SK-MEL-5 (cell line): ENCODE measurements at regions not wholly inside any gene's neighbourhood (a gene's known extent, or its start where the extent isn't known, plus 50 kb on each side); places are given as distances from the start of the nearest gene placed in this dataset.
A peak's percentile ranks its signal among the peaks of the same experiment; 100 is the strongest.

Experiments
- DNase-seq: peaks from one replicate; pipeline ENCODE4 v3.0.0-alpha.2; 2016; ENCODE audit warnings: low read depth, low spot score
- in situ Hi-C: cut with HindIII; loops from 2 replicates; pipeline ENCODE4 v1.10.0; 2016; ENCODE audit warnings: low sequenced_read_pairs, high pct_unique_total_duplicates, low pct_unique_long_range_greater_than_20kb

DNA sequence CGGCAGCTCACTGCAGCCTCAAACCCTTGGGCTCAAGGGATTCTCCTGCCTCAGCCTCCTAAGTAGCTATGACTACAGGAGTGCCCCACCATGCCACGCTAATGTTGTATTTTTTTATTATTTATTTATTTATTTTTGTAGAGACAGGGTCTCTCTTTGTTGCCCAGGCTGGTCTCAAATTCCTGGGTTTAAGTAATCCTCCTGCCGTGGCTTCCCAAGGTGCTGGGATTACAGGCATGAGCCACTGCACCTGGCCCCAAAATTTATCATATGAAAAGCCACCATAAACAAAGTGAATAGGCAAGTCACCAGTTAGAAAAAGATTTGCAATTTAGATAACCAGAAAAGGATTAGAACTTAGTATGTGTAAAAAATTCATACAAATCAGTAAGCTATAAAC, 138.6 kb upstream of the NCK2 start:
- in situ Hi-C loops: no loop called here
- no peak for DNase-seq

DNA sequence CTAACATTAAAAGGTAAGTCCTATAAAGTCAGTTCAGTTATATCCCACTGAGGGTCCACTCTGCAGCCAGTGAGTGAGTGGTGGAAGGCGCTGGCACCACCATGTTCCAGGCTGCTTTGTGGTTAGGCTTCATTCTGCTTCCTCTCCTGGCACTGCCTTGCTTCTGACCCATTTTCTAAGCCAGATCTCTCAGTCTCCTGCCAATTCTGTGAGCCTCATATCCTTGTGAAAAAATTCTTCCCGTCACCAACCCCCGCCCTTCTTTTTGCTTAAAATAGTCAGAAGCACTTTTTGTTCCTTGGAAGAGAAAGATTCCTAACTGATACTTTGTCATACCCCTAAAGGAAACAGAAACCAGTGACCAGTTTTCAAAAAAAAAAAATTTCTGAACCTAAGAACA, 139.8 kb upstream of the NCK2 start:
- DNase-seq: peak; percentile 12
- in situ Hi-C loops: no loop called here

DNA sequence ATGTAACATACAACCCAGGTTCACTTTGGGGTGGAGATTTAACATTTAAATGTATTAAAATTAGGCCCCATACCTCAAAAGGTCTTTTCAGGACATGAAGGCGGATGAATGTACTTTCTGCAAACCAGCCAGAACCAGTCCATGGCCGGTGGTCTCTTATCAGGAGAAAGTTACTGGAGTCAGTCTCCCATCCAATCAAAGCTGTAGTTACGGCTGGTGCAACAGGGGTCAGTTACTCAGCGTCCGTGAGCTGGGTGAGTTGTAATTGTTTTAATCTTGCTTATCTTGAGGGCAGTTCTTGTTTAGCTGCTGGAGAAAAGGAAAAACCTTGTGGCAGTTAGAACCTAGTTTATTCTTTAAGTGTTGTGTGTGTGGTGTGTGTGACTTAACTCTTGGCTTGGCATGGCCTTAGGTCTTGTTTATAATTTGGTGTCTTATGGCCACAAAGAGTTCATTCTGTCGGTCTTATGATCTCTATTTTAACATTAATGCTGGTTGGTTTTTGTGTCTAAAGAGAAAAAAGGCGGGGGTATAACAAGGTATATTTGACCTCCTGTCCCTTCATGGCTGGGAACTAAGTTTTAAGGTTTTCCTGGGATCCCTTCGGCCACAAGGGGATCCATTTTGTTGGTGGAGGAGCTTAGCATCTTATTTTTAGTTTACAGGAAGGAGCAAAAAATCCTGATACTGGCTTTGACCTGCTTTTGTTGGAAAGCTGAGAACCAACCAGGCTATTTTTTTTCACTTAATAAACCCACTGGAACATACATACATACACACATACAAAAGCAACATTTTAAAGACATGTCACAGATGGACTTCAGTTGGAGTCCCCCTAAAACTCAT, 143.5 kb upstream of the NCK2 start:
- DNase-seq: no peak
- in situ Hi-C loops: no loop called here

DNA sequence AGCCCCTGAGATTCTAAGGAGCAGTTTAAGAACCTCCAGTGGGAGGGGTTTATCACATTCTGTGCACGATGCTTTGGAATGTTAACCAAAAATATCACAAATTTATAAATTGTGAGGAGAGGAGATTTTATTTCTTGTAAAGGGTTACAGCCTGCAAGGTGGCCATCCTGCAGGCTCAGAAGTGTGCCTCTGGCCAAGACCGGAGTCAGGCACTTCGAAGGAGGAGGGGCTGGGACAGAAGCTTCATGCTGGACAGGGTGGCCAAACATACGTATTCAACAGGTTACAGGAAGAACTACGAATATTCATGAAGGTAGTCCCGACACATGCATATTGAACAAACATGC, 144.1 kb upstream of the NCK2 start:
- in situ Hi-C loops: no loop called here

DNA sequence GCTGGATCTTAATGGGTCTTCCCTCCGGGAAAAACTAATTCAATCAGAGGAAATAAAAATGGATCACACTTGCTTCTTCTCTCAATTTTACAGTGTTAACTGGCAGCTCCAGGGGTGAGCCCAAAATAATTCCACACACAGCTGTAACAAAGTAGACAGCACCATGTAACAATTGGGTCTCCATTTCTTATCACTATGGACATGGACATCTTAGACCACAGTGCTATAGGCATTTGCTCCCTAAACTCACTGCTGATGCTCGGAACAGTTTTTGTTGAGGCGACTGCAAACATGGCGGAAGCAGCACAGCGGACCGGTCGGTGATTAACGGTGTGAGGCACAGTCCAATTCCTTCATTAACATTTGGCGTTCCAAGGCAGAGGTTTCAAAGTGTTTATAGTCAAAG, 144.7 kb upstream of the NCK2 start:
- in situ Hi-C loops: no loop called here
- no peak for DNase-seq

More for the DNA sequence above, 144.1 kb upstream of the NCK2 start:
- no peak for DNase-seq

DNA sequence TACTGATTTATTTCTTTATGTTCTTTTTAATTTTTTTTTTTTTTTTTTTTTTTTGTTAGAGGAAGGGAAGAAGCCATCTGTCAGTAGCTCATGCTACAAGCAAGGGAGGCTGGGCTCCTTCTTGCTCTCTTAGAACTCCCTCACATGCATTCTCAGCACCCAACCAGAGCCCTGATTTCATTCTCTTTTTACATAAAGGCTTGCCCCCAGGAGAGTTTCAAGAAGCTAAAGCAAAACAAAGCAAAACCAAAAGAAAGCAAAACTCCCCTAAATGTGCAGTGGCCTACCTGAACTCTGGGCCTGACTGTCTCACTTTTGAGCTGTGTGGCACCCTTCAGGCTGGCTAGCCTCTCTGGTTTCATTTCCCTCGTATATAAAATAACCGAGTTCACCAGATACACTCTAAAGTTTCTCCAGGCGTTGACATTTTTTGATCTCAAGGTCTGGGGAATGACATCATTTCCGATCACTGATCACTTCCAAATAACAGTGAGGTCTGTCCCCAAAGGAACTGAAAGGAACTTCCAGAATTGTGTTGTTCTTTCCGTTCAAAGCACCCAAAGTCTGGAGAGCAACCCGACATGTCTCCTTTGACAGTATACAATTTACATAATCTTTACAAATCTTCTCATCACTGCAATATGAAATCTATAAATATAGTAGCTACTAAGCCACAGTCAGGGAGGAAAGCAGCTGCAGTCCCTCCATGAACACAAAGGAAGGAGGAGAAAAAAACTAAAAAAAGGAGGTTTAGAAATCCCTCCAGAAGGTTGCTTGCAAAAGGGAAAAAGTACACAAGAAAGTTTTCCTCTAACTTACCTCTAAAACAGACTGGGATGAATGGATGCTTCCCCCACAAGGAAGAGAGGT, 145.6 kb upstream of the NCK2 start:
- no peak for DNase-seq
- in situ Hi-C loops: no loop called here

DNA sequence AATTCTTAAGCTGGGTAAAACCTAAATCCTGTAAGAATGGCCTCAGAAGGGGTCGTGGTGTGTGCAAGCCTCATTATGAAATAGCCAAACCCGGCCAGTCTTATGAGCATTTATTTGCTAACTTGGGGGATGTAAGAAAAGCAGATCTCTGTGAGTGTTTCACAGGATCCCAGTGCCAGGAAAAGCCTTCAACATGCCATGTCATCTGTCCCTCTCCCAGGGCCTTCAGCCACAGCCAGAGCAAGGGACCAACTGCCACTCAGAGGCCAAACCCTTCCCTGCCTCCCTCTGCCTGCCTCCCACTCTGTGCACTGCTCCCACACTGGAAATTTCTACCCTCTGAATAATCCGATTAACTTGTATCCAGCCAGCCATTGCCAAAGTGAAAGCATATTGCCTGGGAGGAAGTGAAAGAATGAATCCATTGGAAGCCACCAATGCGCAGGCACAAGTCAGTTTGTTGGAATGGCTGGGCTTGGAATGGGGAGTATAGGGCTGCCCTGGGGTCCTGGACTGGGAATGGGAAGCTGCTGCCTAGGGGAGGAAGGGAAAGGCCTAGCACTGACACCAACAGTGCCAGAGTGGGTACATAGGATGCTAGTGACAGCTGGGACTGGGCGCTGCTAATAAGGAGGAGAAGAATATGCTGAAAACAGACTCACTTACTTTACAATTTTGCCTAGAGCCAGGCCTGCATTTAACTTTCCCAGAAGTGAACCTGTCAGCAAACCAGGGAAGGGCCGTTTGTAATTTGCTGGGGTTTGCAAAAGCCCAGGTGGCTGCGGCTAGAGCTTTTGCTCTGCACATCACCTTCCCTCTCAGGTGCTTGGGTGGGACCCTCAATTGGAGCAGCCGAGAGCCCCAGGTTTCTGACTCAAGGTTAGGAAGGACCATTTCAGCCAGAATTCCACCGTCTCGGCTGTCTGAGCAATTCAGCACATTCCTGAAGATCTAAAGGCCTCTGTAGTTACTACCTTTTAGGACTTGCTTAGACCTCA, 146.6 kb upstream of the NCK2 start:
- in situ Hi-C loops: no loop called here
- no peak for DNase-seq

DNA sequence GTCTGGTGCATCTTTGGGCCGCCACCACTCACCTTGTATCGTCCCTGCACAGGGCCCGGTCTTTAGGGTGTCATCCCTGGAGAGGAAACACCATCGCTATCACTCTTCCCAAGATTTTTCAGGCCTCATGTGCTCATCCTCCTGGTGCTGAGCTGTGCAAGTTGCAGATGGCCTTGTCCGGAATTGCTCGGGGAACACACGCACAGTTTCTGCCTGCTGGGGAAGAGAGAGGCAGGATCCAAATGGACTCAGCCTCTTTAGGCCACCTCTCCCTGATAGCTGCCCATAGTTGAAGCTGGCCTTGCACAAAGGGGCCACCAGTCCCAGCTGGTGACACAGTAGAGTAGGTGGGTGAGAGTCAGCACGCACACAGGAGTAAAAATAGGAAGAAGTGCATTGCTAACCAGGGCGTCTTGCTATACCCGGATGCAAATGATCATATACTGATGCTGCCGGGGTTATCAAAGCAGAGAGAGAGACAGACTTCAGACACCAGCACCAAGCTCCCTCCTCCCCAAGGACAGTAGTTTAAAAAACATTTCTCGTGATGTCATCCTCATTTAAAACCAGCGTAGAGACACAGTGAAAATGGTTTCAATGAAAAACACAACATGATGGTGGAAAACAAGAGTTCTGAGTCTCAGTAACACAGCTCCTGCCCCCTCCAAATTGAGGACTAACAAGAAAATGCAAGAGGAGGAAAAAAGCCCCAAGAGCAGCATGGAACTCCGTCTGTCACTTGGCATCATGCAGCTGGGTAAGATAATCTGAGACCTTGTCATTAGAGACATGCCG, 147.5 kb upstream of the NCK2 start:
- in situ Hi-C loops: no loop called here
- no peak for DNase-seq

DNA sequence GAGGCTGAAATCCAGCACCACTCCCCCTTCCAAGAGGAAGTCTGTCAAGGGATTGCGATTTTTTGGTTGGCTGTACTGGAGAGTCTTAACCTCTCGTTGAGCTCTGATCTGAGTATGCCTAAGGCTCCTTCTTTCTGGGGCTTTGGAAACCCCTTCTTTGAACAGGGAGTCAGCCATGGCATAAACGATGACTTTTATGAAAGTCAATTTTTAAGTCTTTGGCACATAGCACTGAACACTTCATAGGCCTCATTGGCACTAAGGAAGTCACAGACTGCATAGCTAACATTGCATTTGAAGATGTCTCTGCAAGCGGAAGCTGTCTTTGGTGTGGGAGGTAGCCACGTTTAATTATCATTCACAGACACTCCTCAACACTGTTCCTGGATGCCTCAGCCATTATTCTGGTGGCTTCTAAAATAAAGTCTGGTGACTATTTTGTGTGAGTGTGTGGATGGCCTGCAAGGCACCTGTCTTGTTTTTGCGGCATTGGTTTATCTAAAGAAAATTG, 148.2 kb upstream of the NCK2 start:
- in situ Hi-C loops: no loop called here

DNA sequence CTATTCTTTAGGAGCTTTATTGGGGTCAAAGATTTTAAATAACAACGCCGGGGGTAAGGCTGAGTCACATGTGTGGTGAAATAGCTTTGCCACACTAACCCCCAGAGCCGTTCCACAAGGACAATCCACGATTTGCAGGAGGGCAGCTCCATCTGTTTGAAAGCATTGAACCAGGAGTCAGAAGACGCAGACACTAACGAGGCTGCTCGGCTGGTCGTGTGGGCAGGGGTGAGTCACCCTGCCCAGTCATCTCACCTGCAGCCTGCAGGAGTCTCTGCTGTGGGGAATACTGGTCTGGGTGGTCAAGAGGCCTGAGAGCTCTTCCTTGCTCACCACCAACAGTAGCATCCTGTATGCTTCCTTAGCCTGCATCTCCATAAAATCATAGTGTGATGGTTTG, 149.2 kb upstream of the NCK2 start:
- in situ Hi-C loops: no loop called here
- no peak for DNase-seq

More for the DNA sequence above, 148.2 kb upstream of the NCK2 start:
- DNase-seq: no peak

DNA sequence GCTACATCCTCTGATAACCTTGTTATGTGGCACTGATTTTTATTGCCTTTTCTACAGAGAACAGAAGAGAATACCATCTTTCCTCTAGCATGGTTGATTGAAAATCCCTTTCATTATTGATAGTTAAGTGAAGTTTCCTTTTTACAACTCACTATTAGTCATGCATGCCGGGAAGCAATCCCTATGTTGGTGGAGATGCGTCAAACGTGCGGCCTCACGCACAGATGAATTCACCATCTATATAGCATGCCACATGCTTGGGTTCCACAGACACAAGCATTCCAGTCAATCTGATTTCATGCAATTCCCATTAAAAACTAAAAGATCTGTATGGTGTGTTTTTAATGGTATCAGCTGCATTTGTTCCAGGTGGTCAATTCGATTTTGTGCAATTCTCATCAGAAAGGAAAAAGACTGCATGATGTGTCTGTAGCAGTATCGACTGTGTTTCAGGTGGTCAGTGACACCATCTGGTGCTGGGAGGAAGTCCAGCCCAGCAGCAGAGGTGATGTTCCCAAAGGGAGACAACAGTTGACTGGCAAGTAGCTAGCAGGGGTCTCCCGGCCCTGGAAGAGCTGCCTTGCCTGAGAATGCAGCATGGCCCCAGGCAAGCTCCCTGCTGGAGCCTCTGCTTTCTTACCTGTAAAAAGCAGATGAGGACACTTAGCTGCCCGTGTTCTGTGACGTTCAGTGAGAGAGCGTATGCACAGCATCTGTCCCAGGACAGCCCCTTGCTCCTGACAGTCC, 151.3 kb upstream of the NCK2 start:
- in situ Hi-C loops: no loop called here
- DNase-seq: no peak

DNA sequence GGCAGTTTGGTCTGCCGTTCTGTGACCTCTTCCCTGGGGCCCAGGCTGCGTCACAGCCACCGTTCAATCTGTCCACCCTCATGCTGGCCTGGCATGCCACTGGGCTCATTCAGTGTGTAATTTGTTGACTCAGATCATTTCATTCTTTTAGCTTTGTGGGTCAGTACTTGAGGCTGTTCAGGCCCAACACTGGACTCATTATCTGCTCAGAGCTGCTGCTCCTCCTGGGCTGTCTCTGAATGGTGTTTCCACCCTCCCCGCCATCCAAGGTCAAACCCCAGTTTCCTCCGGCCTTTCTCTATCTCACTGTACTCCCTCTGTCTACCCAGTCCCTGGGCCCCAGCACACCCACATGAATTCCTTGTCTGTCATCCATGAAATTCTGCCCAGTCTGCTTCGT, 152.4 kb upstream of the NCK2 start:
- DNase-seq: peak; percentile 13
- in situ Hi-C loops: no loop called here

DNA sequence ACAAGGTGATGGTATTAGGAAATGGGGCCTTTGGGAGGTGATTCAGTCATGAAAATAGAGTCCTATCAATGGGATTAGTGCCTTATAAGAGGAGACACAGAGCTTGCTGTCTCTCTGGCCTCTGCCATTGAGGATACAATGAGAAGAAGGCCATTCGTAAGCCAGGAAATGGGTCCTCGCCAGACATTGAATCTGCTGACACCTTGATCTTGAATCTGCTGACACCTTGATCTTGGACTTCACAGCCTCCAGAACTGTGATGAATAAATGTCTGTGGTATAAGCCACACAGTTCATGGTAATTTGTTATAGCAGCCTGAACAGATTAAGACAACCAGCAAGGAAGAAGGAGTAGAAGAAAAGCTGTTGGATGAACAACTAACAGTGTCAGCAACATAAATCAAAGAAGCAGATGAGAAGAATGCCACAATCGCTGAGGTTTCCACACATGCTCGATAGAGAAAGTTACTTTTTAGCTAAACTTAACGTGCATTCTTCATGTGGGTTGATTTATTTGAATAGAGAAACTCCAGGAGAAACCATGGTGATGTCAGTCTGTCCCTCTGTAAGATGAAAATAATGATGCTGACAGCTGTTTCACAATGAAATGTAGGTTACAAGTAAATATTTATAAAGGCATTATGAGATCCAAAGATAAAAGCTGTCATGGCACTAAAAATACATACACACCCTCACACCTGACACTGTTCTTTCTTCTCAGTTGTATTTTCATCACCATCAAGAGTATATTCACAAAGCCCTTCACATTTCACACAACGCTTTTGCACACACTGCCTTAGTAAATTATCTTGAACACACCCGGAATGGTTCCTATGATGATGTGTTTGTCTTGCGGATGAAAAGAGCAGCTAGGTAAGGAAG, 153.7 kb upstream of the NCK2 start:
- DNase-seq: no peak
- in situ Hi-C loops: no loop called here

DNA sequence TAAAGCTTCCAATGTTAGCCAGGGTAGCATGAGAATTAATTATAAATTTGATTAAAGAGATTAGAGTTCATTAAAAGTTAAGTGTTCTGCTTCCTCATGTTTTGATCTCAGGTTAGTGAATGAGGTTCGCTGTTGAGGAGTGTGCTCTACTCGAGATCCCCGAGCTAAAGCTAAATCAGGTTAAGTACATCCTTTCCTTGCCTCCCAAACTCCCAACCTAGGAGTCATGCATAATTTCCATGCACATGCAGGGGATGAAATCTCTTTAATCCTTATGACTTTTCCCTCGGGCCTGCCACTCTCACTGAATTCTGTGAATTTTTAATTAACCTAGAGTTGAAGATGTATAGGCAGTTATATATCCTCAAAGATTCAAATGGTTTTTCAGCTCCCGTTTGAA, 156.1 kb upstream of the NCK2 start:
- no peak for DNase-seq
- in situ Hi-C loops: no loop called here

DNA sequence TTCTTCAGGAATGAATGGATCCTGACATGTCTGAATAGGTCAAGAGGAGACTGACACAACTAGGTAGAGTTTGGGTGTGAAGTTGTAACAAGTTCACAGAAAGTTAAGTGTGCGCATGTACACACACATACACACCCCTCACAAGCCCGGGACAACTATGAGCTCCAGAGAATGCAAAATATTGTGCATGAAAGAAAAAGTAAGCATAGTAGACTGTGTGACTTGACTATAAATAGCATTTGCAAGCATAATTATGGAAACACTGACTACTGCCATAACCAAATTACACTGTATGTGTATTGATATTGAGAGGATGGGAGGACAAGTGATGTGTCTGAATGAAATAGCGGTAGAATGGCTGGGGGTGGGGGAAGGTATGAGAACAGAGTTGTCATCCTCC, 157.1 kb upstream of the NCK2 start:
- in situ Hi-C loops: no loop called here
- no peak for DNase-seq
